HS-27A (cell line): ENCODE measurements at regions not wholly inside any gene's neighbourhood (a gene's known extent, or its start where the extent isn't known, plus 50 kb on each side); places are given as distances from the start of the nearest gene placed in this dataset.
"Not testable (repeated sequence)": the region's sequence is repeated elsewhere in the genome, so short reads cannot be mapped to it uniquely, and the experiment has no call there.

Experiments
- DNase-seq: peaks from one replicate; pipeline ENCODE4 v3.0.0-alpha.2; 2012; ENCODE audit warnings: low read depth, missing footprints

- DNase-seq: no peak
These were observed 54.4 kb upstream of the BMP4 start for GRCh38 chr14:54010981-54011380.

- no peak for DNase-seq
These were observed 66.4 kb upstream of the BMP4 start for GRCh38 chr14:54023027-54023426.

DNA sequence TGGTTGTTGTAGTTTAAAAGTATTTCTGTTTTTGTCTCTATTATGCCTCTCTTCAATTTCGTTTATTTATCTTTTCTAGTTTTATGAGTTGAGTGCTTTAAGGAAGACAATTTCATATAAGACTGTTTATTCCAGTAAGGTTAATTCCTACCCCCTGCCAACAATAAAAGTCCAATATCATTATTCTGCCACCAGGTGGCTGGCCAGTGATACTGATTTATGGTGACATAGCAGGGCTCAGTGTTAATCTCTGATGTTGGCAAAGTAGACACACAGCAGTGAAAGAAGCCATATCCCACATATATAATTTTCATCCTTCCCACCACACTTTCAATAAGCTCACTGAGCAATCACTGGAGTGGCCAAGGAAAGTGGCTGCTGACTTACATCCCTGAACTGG lies 69.0 kb upstream of the BMP4 start:
- no peak for DNase-seq

GRCh38 chr14:54026671-54027070 lies 70.0 kb upstream of the BMP4 start:
- DNase-seq: no peak

DNA sequence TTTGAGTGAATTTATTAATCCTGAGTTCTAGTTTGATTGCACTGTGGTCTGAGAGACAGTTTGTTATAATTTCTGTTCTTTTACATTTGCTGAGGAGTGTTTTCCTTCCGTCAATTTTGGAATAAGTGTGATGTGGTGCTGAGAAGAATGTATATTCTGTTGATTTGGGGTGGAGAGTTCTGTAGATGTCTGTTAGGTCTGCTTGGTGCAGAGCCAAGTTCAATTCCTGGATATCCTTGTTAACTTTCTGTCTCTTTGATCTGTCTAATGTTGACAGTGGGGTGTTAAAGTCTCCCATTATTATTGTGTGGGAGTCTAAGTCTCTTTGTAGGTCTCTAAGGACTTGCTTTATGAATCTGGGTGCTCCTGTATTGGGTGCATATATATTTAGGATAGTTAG lies 74.4 kb upstream of the BMP4 start:
- not testable (repeated sequence) for DNase-seq

GRCh38 chr14:54033285-54033684 lies 76.7 kb upstream of the BMP4 start:
- DNase-seq: not testable (repeated sequence)

DNA sequence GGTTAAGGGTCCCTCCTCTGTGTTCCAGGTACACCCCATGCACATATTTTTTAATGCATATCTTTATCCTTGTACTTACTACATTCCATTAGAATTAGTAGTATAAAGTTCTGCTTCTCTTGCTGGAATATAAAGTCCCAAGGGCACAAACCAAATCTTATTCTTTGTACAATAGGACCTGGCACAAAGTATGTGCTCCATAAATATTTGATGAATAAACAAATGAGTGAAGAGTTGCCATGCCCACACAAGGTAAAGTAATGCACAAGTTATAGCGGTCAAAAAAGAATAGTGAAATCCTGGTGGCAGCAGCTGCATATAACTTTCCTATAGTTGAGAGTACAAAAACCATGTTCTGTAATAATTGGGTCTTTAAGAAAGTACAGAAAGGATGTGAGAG lies 82.1 kb upstream of the BMP4 start:
- DNase-seq: no peak

DNA sequence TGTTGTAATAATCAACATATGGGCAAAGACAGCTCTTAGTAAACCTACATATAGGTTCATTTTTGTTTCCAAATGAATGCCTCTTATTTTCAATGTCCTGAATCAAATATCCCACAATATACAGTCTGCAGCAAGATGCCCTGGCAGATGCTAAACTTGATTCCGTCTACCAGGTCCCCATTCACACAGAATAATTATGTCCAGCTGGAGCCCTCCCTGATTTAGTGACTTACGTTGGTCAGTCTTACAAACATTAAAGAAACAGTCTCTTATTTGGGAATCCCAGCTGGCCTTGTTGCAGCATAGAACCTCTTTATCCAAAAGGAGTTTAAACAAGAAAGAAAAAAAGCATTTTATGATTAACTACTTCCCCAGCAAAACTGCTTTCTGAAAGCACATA lies 82.7 kb upstream of the BMP4 start:
- no peak for DNase-seq

GRCh38 chr14:54040846-54041245 lies 84.2 kb upstream of the BMP4 start:
- peak; percentile 69 for DNase-seq

DNA sequence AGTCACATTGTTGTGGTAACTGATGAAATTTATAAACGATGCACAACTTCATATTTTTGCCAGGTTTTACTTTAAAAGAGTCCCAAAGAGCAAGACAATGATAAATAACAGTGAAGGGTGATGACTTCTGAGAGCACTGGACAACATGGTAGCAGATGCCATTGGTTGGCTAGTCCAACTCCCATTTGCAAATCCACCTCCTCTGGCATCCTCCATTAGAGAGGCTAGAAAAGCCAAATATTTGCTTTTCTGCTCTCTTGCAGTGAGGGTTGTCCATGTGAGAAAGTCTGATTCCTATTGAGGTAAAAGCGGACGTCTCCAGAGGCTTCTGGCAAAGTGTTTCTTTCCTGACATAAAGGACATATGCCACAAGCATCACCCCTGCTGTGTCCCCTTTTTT lies 89.6 kb upstream of the BMP4 start:
- no peak for DNase-seq

DNA sequence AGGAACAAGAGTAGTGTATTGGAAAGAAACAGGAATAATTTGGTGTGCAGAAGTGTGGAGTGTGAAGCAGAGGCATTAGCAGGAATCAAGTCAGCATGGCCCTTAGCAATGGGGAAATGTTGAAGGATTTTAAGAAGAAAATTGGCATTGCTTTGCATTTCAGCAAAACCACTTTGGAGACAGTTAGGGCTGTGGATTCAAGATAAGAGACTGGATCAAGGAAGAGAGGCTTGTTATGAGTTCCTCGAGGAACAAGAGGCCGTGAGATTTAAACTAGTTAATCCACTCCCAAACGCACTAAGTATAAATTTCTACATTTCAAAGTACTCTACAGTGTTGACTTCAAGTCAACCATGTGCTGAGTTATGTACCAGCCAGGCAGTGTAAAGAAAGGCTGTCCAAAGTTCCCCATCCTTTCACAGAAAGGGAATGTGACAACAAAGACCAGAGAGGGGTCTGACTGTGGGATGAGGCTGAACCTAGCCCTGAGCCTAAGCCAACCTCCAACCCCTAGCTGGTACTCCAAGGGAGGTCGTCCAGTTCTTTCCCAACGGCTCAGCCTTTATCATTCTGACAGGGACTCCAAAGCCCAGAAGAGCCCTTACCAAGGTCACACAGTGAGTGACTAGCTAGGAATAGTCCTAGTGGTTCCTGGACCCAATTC lies 91.2 kb upstream of the BMP4 start:
- no peak for DNase-seq

GRCh38 chr14:54048311-54048710 lies 91.7 kb upstream of the BMP4 start:
- DNase-seq: no peak

- DNase-seq: no peak
These were observed 92.1 kb upstream of the BMP4 start for GRCh38 chr14:54048736-54049135.

DNA sequence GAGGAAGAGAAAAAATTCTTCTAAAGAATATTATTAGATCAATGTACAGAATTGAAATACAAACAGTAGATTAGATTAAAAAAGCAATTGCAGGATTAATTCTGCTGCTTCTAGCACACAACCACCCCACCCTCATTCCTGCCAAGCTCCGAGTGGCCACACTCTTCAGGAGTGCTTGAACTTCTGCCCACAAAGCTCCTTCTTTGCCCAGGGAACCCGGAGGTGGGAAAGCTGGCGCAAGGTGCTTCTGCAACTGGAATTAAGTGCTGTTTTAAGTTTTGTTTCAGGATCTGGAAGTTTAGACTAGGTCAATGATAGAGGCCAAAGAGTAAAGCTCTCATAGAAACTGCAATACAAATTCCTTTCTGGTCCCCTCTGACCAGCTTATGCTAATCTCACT lies 94.1 kb upstream of the BMP4 start:
- no peak for DNase-seq

- DNase-seq: no peak
These were observed 96.2 kb upstream of the BMP4 start for GRCh38 chr14:54052696-54053385.

GRCh38 chr14:54053386-54053745 lies 96.7 kb upstream of the BMP4 start:
- DNase-seq: no peak

DNA sequence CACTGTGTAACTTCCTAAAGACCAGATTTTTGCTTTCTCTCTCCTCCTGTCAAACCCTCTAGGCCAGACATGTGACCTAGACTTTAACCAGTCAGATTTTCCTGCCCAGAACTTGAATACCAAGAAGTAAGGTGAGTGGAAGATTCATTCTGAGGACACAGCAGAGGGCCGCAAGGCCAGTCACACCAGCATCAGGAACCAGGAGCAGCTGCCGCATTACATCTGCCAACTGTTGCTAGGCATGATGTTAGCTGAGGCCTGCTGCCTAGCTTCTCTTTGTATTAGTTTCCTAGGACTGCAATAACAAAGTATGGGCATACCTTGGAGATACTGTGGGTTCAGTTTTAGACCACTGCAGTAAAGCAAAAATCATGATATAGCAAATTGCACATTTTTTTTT lies 101.9 kb upstream of the BMP4 start:
- DNase-seq: no peak

GRCh38 chr14:54083549-54084239 lies 127.1 kb upstream of the BMP4 start:
- DNase-seq: no peak

DNA sequence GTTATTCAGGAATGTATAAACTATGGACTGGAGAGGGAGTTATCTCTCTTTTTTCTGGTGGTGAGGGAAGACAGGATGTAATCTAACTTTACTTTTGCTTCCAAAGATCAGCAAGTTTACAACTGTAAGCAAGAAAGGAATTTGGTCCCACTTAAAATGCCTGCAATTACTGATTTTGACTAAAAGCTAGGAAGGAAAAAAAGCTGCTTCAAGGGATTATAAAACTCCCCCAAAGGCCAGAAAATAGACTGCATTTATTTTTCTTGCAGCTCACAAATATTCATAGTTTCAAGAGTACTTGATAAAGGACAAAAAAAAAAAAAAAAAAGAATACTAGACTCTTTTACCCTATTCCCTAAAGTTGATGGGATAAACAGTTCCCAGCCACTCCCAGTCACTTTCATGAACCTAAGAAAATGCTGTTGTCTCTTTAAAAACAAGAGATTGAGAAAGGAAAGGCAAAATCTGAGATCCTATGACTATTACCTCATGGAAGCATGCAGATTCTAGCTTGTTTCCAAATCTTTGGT lies 128.7 kb upstream of the BMP4 start:
- no peak for DNase-seq

- DNase-seq: no peak
These were observed 129.2 kb upstream of the BMP4 start for GRCh38 chr14:54085841-54086240.

- no peak for DNase-seq
These were observed 130.1 kb upstream of the BMP4 start for GRCh38 chr14:54086767-54087166.

DNA sequence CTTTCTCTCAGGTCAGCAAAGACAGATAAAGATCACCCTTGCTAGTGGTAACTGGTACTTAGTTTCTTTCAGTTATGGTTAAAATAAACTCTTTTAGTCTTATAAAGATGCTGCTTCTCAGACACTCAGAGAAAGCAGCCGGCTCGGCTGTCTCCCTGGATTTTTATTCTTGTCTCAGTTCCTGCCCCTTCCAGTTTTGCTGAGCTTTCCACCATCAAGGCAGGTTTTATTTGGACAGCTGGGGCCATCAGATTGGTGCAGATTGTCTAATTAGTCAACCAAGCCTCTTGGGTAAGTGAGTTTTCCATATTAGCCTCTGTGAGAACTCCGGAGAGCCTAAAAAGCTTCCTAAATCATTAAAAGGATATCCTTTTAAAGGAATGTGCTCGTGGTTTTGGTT lies 130.8 kb upstream of the BMP4 start:
- no peak for DNase-seq

- no peak for DNase-seq
These were observed 131.6 kb upstream of the BMP4 start for GRCh38 chr14:54088271-54088670.
